HEK293 (cell line): ENCODE measurements at regions not wholly inside any gene's neighbourhood (a gene's known extent, or its start where the extent isn't known, plus 50 kb on each side); places are given as distances from the start of the nearest gene placed in this dataset.

Experiments
- CTCF ChIA-PET: fragments of 350-600 bp; formaldehyde crosslinking; extraction: SDS; loops from one replicate; lab custom pipeline; 2021; ENCODE audit warnings: antibody characterized with exemption; lab: Yijun Ruan, JAX
- POLR2A ChIA-PET: fragments of 300-600 bp; formaldehyde crosslinking; extraction: SDS; loops from one replicate; lab custom pipeline; 2020; ENCODE audit warnings: antibody characterized with exemption, inconsistent platforms; lab: Yijun Ruan, JAX
- H3K27ac ChIP-seq: fragments of 200-500 bp; sonication (Bioruptor generic); 2 replicates; pipeline ENCODE4 v1.5.1; 2014; ENCODE audit warnings: low read depth, low read length, control low read depth, inconsistent platforms; ENCODE audit errors: extremely low read depth
- H3K36me3 ChIP-seq, 2 experiments: fragments of 200-500 bp in 1 of 2; sonication (Bioruptor generic) in 1 of 2; 1 replicate in 1 of 2; 2 replicates in 1 of 2; pipeline ENCODE4 v1.5.1; 2014 to 2017; ENCODE audit warnings: inconsistent platforms in 2 of 2, low read length in 2 of 2; ENCODE audit not compliant: control insufficient read depth in 2 of 2, insufficient read depth in 1 of 2
- H3K4me1 ChIP-seq: fragments of 200-500 bp; sonication (Bioruptor generic); 2 replicates; pipeline ENCODE4 v1.5.1; 2014; ENCODE audit warnings: mild to moderate bottlenecking, low read length, inconsistent platforms; ENCODE audit not compliant: control insufficient read depth, insufficient read depth
- H3K4me3 ChIP-seq: 2 replicates; pipeline ENCODE4 v1.5.1; 2011; ENCODE audit warnings: low read depth, mild to moderate bottlenecking, control low read depth, low read length, moderate library complexity
- H3K9me3 ChIP-seq: fragments of 200-500 bp; sonication (Bioruptor generic); 2 replicates; pipeline ENCODE4 v1.5.1; 2014; ENCODE audit warnings: low read depth, low read length, inconsistent platforms; ENCODE audit not compliant: control insufficient read depth, insufficient read depth
- HIC1 ChIP-seq: fragments of 450-650 bp; formaldehyde crosslinking; IDR thresholded peaks from 2 replicates; pipeline ENCODE4 v1.5.1; 2016; ENCODE audit warnings: missing biosample characterization, missing genetic modification characterization
- PRDM10 ChIP-seq: fragments of 450-650 bp; formaldehyde crosslinking; IDR thresholded peaks from 2 replicates; pipeline ENCODE4 v1.5.1; 2016; ENCODE audit warnings: missing biosample characterization, missing genetic modification characterization
- ZFHX2 ChIP-seq: fragments of 450-650 bp; formaldehyde crosslinking; conservative IDR thresholded peaks from 2 replicates; pipeline ENCODE4 v1.5.1; 2016; ENCODE audit warnings: missing biosample characterization, missing genetic modification characterization
- ZNF19 ChIP-seq: fragments of 450-650 bp; formaldehyde crosslinking; IDR thresholded peaks from 2 replicates; pipeline ENCODE4; 2016; ENCODE audit warnings: missing biosample characterization, missing genetic modification characterization, low read depth
- ZNF211 ChIP-seq: fragments of 450-650 bp; formaldehyde crosslinking; IDR thresholded peaks from 2 replicates; pipeline ENCODE4 v1.5.1; 2016; ENCODE audit warnings: low read depth, missing biosample characterization, missing genetic modification characterization
- ZNF292 ChIP-seq: fragments of 450-650 bp; formaldehyde crosslinking; IDR thresholded peaks from 2 replicates; pipeline ENCODE4 v1.5.1; 2016; ENCODE audit warnings: low read depth, missing biosample characterization, missing genetic modification characterization, borderline replicate concordance
- ZNF37A ChIP-seq: fragments of 450-650 bp; IDR thresholded peaks from 2 replicates; pipeline ENCODE4 v1.5.1; 2018; ENCODE audit warnings: missing biosample characterization, missing genetic modification characterization
- ZNF394 ChIP-seq: fragments of 450-650 bp; formaldehyde crosslinking; IDR thresholded peaks from 2 replicates; pipeline ENCODE4 v1.5.1; 2016; ENCODE audit warnings: missing biosample characterization, missing genetic modification characterization, mild to moderate bottlenecking, moderate library complexity, borderline replicate concordance
- ZNF426 ChIP-seq: fragments of 450-650 bp; formaldehyde crosslinking; IDR thresholded peaks from 2 replicates; pipeline ENCODE4 v1.5.1; 2017; ENCODE audit warnings: missing biosample characterization, missing genetic modification characterization, mild to moderate bottlenecking, inconsistent platforms, moderate library complexity
- ZNF510 ChIP-seq: fragments of 450-650 bp; formaldehyde crosslinking; IDR thresholded peaks from 2 replicates; pipeline ENCODE4 v1.5.1; 2018; ENCODE audit warnings: mild to moderate bottlenecking, missing genetic modification characterization, missing biosample characterization; ENCODE audit not compliant: insufficient replicate concordance
- ZNF610 ChIP-seq: fragments of 450-650 bp; formaldehyde crosslinking; IDR thresholded peaks from 2 replicates; pipeline ENCODE4 v1.5.1; 2016; ENCODE audit warnings: missing biosample characterization, missing genetic modification characterization, borderline replicate concordance
- ZNF624 ChIP-seq: fragments of 450-650 bp; formaldehyde crosslinking; IDR thresholded peaks from 2 replicates; pipeline ENCODE4 v1.5.1; 2017; ENCODE audit warnings: missing biosample characterization, missing genetic modification characterization
- ZNF629 ChIP-seq: fragments of 450-650 bp; formaldehyde crosslinking; IDR thresholded peaks from 2 replicates; pipeline ENCODE4 v1.5.1; 2017; ENCODE audit warnings: missing biosample characterization, missing genetic modification characterization
- ZNF645 ChIP-seq: fragments of 450-650 bp; formaldehyde crosslinking; IDR thresholded peaks from 2 replicates; pipeline ENCODE4; 2016; ENCODE audit warnings: missing biosample characterization, missing genetic modification characterization
- ZNF704 ChIP-seq: fragments of 450-650 bp; formaldehyde crosslinking; IDR thresholded peaks from 2 replicates; pipeline ENCODE4 v1.5.1; 2016; ENCODE audit warnings: missing biosample characterization, missing genetic modification characterization
- ZNF76 ChIP-seq: fragments of 450-650 bp; formaldehyde crosslinking; IDR thresholded peaks from 2 replicates; pipeline ENCODE4; 2016; ENCODE audit warnings: low read depth, missing biosample characterization, missing genetic modification characterization, borderline replicate concordance
- ZNF768 ChIP-seq: fragments of 450-650 bp; formaldehyde crosslinking; IDR thresholded peaks from 2 replicates; pipeline ENCODE4 v1.5.1; 2018; ENCODE audit warnings: missing biosample characterization, mild to moderate bottlenecking, missing genetic modification characterization
- ZNF777 ChIP-seq: fragments of 450-650 bp; formaldehyde crosslinking; IDR thresholded peaks from 2 replicates; pipeline ENCODE4 v1.5.1; 2017; ENCODE audit warnings: missing biosample characterization, missing genetic modification characterization, borderline replicate concordance
- ZSCAN4 ChIP-seq: fragments of 450-650 bp; formaldehyde crosslinking; IDR thresholded peaks from 2 replicates; pipeline ENCODE4 v1.5.1; 2017; ENCODE audit warnings: missing biosample characterization, missing genetic modification characterization
- ZXDB ChIP-seq: fragments of 450-650 bp; formaldehyde crosslinking; IDR thresholded peaks from 2 replicates; pipeline ENCODE4 v1.5.1; 2016; ENCODE audit warnings: missing biosample characterization, missing genetic modification characterization

GRCh38 chr4:181083757-181084361 is 1159.3 kb upstream of the TENM3 start (continued):
- no peak for TF ChIP-seq ZSCAN4 (tag by site-specific recombination)

- POLR2A ChIA-PET = no interaction called here
- H3K36me3 ChIP-seq = no peaks in the 10 kb centered on the region
- CTCF ChIA-PET = interaction anchor here (0.5 to 0.6 kb wide), 2 partner anchors 132 to 290 kb away, joined by 3 to 5 read pairs; no protein-coding TSS in a partner anchor
These were observed 1157.6 kb upstream of the TENM3 start for GRCh38 chr4:181085557-181085956.

GRCh38 chr4:181105487-181105886 is 1137.7 kb upstream of the TENM3 start:
- no peaks in the 10 kb centered on the region for H3K4me1 ChIP-seq
- POLR2A ChIA-PET = no interaction called here
- no peak overlapping the region for H3K4me3 ChIP-seq
- TF ChIP-seq ZFHX2 (tag by site-specific recombination) (no peak), ZNF624 (tag by site-specific recombination) (no peak), ZNF704 (no peak), ZNF211 (tag by site-specific recombination) (no peak), ZNF19 (tag by site-specific recombination) (no peak), ZNF645 (tag by site-specific recombination) (no peak), ZNF510 (tag by site-specific recombination) (no peak), HIC1 (tag by site-specific recombination) (no peak), ZNF768 (no peak)
- TF ChIP-seq, all 188 proteins: peak for 0
- no peak overlapping the region for H3K27ac ChIP-seq
- no peaks in the 10 kb centered on the region for H3K9me3 ChIP-seq
- H3K36me3 ChIP-seq = no peaks in the 10 kb centered on the region
- CTCF ChIA-PET = no interaction called here

More at GRCh38 chr4:181085557-181085956, 1157.6 kb upstream of the TENM3 start:
- no peak overlapping the region for H3K4me3 ChIP-seq
- TF ChIP-seq ZNF426 (tag by site-specific recombination) (no peak), ZNF610 (tag by site-specific recombination) (no peak)
- no peaks in the 10 kb centered on the region for H3K4me1 ChIP-seq
- H3K9me3 ChIP-seq = no peaks in the 10 kb centered on the region
- no peak overlapping the region for H3K27ac ChIP-seq

- Histone ChIP-seq H3K9me3 (no peaks in the 10 kb centered on the region), H3K27ac (no peak overlapping the region), H3K36me3 (no peaks in the 10 kb centered on the region), H3K4me3 (no peak overlapping the region), H3K4me1 (no peaks in the 10 kb centered on the region)
- CTCF ChIA-PET = no interaction called here
- POLR2A ChIA-PET = no interaction called here
- TF ChIP-seq PRDM10 (no peak), ZNF76 (no peak), ZNF37A (tag by site-specific recombination) (no peak), ZNF292 (tag by site-specific recombination) (no peak), ZNF394 (tag by site-specific recombination) (no peak), ZNF777 (tag by site-specific recombination) (no peak), ZXDB (tag by site-specific recombination) (no peak), ZNF629 (tag by site-specific recombination) (no peak)
These were observed 1136.8 kb upstream of the TENM3 start for GRCh38 chr4:181106398-181106797.
